Neutrophil (primary cell): ENCODE measurements at regions not wholly inside any gene's neighbourhood (a gene's known extent, or its start where the extent isn't known, plus 50 kb on each side); places are given as distances from the start of the nearest gene placed in this dataset.

Experiments used
- H3K27ac ChIP-seq: fragments of 200-600 bp; sonication (generic); 2 replicates; pipeline ENCODE4 v1.5.1; 2016; ENCODE audit warnings: mild to moderate bottlenecking, moderate library complexity
- H3K27me3 ChIP-seq: fragments of 200-600 bp; sonication (generic); 2 replicates; pipeline ENCODE4 v1.6.0; 2016; ENCODE audit warnings: mild to moderate bottlenecking
- H3K36me3 ChIP-seq: fragments of 200-600 bp; sonication (generic); 2 replicates; pipeline ENCODE4 v1.5.1; 2017
- H3K4me1 ChIP-seq, 2 experiments: fragments of 200-600 bp in 1 of 2; sonication (generic) in 1 of 2; 1 replicate in 1 of 2; 2 replicates in 1 of 2; pipeline versions ENCODE4 v1.5.1 to v1.6.1; 2013 to 2016; ENCODE audit warnings: low read depth in 1 of 2, low read length in 1 of 2, mild to moderate bottlenecking in 1 of 2, moderate library complexity in 1 of 2; ENCODE audit not compliant: control insufficient read depth in 1 of 2, insufficient read depth in 1 of 2
- H3K4me3 ChIP-seq, 2 experiments: fragments of 200-600 bp in 1 of 2; sonication (generic) in 1 of 2; 1 replicate in 1 of 2; 2 replicates in 1 of 2; pipeline ENCODE4 v1.5.1; 2013 to 2016; ENCODE audit warnings: low read depth in 1 of 2, low read length in 1 of 2, mild to moderate bottlenecking in 1 of 2, moderate library complexity in 1 of 2
- H3K9me3 ChIP-seq: fragments of 200-600 bp; sonication (generic); 2 replicates; pipeline ENCODE4 v1.5.1; 2016
- TF ChIP-seq, protein P1 (sequence below): fragments of 200-600 bp; sonication (generic); IDR thresholded peaks from 2 replicates; pipeline ENCODE4 v1.5.1; 2016; ENCODE audit warnings: antibody characterized with exemption

DNA sequence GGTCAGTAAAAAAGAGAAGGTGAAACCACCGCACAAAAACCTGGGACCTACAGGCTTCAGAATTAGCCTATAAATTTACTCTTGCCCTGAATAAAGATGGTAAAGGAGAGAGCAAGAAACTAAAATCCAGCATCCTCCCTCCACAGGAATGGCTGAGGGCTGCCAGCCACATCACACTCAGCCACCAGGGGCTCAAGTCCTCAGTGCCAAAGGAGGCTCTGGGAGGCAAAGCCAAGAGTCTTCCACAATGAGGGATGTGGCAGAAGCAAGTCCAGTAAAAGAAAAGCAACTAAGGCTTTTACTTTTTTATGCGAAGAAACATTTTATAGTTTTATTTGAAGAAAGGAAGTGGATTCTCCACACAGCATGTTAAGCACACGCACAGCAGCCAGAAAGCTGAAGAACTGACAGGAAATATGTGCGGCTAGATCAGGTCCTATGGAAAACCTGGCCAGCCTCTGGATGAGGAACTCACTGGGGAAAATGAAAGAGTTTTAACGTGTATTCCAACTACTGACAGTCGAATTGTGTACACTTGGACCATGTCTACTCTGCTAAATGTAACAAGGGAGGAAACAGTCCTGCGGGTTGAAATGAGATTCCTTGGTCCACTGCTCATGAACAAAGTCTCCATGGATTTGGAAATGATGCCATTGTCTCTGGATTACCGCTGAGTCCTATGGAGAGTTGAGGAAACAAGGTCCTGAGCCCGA is 219.4 kb upstream of the SSTR4 start:
- TF ChIP-seq, protein P1, sequence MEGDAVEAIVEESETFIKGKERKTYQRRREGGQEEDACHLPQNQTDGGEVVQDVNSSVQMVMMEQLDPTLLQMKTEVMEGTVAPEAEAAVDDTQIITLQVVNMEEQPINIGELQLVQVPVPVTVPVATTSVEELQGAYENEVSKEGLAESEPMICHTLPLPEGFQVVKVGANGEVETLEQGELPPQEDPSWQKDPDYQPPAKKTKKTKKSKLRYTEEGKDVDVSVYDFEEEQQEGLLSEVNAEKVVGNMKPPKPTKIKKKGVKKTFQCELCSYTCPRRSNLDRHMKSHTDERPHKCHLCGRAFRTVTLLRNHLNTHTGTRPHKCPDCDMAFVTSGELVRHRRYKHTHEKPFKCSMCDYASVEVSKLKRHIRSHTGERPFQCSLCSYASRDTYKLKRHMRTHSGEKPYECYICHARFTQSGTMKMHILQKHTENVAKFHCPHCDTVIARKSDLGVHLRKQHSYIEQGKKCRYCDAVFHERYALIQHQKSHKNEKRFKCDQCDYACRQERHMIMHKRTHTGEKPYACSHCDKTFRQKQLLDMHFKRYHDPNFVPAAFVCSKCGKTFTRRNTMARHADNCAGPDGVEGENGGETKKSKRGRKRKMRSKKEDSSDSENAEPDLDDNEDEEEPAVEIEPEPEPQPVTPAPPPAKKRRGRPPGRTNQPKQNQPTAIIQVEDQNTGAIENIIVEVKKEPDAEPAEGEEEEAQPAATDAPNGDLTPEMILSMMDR, result no peak
- H3K9me3 ChIP-seq, result no peaks in the 10 kb centered on the region
- peaks cover 25% of the 10 kb centered on the region for H3K27me3 ChIP-seq
- H3K27ac ChIP-seq, result no peak overlapping the region
- H3K4me1 ChIP-seq, result no peaks in the 10 kb centered on the region
- H3K36me3 ChIP-seq, result no peaks in the 10 kb centered on the region
- H3K4me3 ChIP-seq, result no peak overlapping the region

DNA sequence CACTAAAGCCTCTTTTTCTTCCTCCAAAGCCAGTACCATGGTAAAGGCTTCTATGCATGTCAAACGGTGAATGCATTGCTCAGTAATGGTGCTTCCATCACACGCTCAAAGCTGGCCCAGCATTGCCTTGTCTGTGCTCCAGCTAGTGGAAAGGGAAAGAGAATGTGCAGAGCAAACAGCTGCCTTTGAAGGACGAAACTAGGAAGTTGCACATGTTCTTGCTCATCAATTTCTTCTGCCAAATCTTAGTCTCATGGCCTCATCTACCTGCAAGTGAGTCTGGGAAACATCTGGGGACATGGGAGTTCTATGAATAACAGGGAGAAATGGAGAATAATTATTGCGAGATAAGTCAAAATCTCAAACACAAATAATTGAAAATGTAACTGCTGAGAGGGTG is 216.5 kb upstream of the SSTR4 start:
- H3K36me3 ChIP-seq, result no peaks in the 10 kb centered on the region
- H3K27ac ChIP-seq, result no peak overlapping the region
- H3K27me3 ChIP-seq, result peaks cover 25% of the 10 kb centered on the region
- TF ChIP-seq, protein P1, result no peak
- no peaks in the 10 kb centered on the region for H3K9me3 ChIP-seq
- no peaks in the 10 kb centered on the region for H3K4me1 ChIP-seq
- no peak overlapping the region for H3K4me3 ChIP-seq

DNA sequence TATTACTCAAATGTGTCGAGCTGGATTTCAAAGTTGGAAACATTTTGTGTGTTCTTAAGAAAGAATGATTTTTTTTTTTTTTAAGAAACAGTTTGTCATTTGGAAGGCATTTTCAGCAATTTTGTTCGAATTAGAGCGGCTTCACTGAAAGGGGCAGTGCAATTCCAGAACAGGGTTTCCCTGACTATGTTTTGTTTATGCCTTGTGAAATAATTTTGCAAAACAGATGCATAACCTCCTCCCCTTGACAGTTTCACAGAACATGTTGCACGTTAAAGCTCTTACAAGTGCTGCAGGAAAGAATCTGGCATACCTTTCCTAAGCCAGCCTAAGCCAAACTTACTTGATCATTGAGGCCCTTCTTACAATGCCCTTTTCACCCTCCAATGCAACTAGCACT is 216.0 kb upstream of the SSTR4 start:
- H3K9me3 ChIP-seq, result no peaks in the 10 kb centered on the region
- no peak overlapping the region for H3K4me3 ChIP-seq
- H3K27ac ChIP-seq, result no peak overlapping the region
- peaks cover 24% of the 10 kb centered on the region for H3K27me3 ChIP-seq
- TF ChIP-seq, protein P1, result no peak
- no peaks in the 10 kb centered on the region for H3K4me1 ChIP-seq
- H3K36me3 ChIP-seq, result no peaks in the 10 kb centered on the region

DNA sequence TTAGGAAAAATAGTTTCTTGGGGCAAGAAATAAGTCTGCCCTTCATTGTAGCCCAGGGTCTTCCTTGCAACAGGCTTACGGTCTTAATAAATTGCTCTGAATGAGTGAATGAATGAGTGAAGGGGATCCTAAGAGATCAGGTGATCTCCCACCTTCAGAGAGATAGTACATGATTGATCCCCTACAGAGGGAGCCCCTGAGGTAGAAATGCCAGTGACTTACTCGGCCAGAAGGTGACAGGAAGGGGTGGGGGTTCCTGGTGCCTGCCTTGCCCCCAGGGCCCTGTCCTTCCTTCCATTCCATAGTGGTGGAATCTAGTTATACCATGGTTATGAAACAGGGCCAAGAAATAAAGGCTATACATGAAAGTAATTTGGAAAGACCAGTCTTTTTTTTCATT is 215.3 kb upstream of the SSTR4 start:
- no peak overlapping the region for H3K4me3 ChIP-seq
- H3K27ac ChIP-seq, result no peak overlapping the region
- H3K27me3 ChIP-seq, result peaks cover 17% of the 10 kb centered on the region
- TF ChIP-seq, protein P1, result no peak
- no peaks in the 10 kb centered on the region for H3K9me3 ChIP-seq
- no peaks in the 10 kb centered on the region for H3K4me1 ChIP-seq
- no peaks in the 10 kb centered on the region for H3K36me3 ChIP-seq

DNA sequence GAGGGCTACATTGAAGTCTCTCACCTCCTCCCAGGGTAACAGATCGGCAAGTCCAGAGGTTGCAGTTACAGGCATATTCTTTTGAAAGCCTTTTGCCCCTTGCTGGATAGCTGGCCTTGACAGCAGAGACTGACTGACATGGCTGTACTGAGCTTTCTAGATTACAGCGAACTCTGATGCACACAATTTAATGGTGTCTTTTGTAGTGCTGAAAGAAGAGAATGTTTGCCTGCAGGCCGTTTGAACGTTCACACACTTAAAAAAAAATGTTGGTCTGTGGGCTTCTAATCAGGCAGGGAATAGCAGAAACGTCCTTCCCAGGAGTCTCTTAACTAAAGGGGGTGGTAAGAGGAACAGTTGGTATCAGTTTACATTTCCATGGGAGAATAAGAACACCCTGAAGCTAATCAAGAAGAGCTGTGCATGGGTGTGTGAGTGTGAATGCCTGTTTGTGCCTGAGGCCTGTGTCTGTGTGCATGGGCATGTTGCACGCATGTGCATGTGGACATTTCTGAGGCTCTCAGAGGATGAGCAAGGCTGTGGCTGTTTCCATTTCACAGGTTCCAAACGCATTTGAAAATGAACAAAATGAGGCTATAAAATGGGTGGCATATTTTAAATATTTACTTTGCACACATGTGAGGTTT is 213.9 kb upstream of the SSTR4 start:
- Histone ChIP-seq H3K4me1 (no peaks in the 10 kb centered on the region), H3K9me3 (no peaks in the 10 kb centered on the region), H3K27me3 (peaks cover 3% of the 10 kb centered on the region), H3K36me3 (no peaks in the 10 kb centered on the region), H3K4me3 (no peak overlapping the region), H3K27ac (no peak overlapping the region)
- TF ChIP-seq, protein P1, result no peak
